ENCODE measurements at regions not wholly inside any gene's neighbourhood (a gene's known extent, or its start where the extent isn't known, plus 50 kb on each side); places are given as distances from the start of the nearest gene placed in this dataset.

DNA sequence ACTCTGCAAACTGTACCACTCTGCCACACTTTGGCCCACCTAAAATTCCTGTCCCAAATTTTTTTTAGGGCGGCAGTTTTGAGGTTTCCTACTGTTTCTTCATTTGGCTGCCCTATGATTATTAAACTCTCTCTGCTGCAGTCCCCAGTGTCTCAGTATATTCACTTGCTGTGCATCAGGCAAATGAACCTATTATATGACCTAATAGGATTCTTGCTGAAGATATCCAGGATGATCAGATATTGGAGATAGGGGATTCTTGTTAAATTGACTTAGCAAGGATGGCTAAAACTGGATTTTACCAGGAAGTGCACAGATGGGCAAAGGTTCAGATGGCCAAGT is 410.8 kb upstream of the DDI1 start:
- Histone ChIP-seq H3K36me3 (no peaks in the 10 kb centered on the region), H3K9me3 (no peaks in the 10 kb centered on the region), H3K4me3 (no peak overlapping the region), H3K4me1 (no peaks in the 10 kb centered on the region), H3K27ac (no peak overlapping the region), H3K27me3 (no peaks in the 10 kb centered on the region)
- ATAC-seq (no peak), DNase-seq (no peak)
- TF ChIP-seq, protein P1, sequence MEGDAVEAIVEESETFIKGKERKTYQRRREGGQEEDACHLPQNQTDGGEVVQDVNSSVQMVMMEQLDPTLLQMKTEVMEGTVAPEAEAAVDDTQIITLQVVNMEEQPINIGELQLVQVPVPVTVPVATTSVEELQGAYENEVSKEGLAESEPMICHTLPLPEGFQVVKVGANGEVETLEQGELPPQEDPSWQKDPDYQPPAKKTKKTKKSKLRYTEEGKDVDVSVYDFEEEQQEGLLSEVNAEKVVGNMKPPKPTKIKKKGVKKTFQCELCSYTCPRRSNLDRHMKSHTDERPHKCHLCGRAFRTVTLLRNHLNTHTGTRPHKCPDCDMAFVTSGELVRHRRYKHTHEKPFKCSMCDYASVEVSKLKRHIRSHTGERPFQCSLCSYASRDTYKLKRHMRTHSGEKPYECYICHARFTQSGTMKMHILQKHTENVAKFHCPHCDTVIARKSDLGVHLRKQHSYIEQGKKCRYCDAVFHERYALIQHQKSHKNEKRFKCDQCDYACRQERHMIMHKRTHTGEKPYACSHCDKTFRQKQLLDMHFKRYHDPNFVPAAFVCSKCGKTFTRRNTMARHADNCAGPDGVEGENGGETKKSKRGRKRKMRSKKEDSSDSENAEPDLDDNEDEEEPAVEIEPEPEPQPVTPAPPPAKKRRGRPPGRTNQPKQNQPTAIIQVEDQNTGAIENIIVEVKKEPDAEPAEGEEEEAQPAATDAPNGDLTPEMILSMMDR (IDR thresholded peaks at IDR 0.05) = no peak
- intact Hi-C loops (cut with DNase I) = no loop called here

DNA sequence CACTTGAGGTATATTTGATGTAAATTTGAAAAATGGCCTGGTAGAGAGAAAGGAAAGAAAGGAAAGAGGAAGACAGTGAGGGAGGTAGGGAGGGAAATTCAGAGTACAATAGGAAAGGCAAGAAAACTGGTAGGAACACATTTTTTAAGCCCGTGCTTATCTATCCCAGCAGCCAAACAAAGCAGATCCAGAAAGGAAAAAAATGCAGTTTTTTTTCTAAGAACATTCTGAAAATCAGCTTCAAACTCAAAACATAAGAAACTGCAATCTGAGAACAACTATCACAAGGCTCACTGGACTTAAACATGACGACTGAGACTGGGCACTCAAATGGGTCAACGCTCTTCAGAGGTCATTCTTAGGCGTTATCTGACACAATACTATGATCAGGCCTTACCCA is 408.3 kb upstream of the DDI1 start:
- H3K4me1 ChIP-seq = no peaks in the 10 kb centered on the region
- H3K9me3 ChIP-seq = no peaks in the 10 kb centered on the region
- no peak overlapping the region for H3K4me3 ChIP-seq
- ATAC-seq (no peak), DNase-seq (no peak)
- H3K27me3 ChIP-seq = no peaks in the 10 kb centered on the region
- no peak overlapping the region for H3K27ac ChIP-seq
- H3K36me3 ChIP-seq = no peaks in the 10 kb centered on the region
- TF ChIP-seq, protein P1 (IDR thresholded peaks at IDR 0.05) = no peak
- intact Hi-C loops (cut with DNase I) = no loop called here

DNA sequence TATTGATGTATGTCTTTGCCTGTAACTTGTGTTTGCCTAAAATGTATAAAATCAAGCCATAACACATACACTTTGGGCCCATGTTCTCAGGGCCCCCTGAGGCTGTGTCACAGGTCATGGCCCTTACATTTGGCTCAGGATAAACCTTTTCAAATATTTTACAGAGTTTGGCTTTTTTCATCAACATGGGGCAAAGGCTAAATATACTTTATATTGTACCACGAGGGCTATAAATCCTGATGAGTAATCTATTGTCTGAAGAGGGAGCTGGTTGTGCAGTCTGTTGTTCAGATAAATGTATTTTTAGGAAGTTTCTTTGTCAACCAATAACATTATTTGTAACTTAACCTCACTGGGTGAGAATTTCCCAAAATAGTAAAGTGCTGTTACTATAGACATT is 404.6 kb upstream of the DDI1 start:
- no peaks in the 10 kb centered on the region for H3K27me3 ChIP-seq
- no peaks in the 10 kb centered on the region for H3K4me1 ChIP-seq
- DNase-seq (no peak), ATAC-seq (no peak)
- no peaks in the 10 kb centered on the region for H3K9me3 ChIP-seq
- TF ChIP-seq, protein P1 (IDR thresholded peaks at IDR 0.05) = no peak
- intact Hi-C loops (cut with DNase I) = no loop called here
- H3K36me3 ChIP-seq = no peaks in the 10 kb centered on the region
- H3K4me3 ChIP-seq = no peak overlapping the region
- H3K27ac ChIP-seq = no peak overlapping the region

DNA sequence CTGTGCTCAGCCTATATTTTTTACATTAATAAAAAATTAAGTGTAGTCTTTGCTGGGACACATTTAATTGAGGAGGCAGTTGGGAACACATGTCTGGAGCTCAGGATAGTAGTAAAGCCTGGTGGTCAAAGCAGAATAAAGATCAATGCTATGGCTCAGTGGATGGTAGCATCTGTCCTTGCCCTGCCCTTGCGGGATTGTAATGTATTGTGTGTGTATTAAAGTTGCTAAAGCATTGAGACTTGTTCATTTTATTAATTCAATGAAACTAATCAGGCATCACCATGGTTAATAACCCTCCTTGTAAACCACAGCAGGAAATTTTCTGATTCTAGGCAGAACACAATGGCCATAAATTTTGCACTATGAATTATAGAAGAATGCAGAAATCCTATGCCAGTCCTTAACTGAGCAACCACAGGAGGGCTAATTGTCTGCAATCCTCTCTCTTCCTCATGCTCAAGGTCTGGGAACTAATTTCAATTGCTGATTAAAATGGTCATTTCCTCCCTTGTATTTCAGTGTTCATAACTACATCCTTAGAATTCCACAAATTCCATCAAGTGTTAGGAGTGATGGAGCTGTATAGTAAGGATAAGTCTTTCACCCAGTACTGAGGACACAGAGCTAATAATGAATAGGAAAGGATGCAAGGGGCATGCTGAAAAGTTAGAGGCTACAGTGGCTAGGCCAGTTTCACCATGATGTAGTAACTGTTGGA is 403.2 kb upstream of the DDI1 start:
- Histone ChIP-seq H3K27ac (no peak overlapping the region), H3K4me3 (no peak overlapping the region), H3K9me3 (no peaks in the 10 kb centered on the region), H3K36me3 (no peaks in the 10 kb centered on the region), H3K4me1 (no peaks in the 10 kb centered on the region), H3K27me3 (no peaks in the 10 kb centered on the region)
- intact Hi-C loops (cut with DNase I) = no loop called here
- TF ChIP-seq, protein P1 (IDR thresholded peaks at IDR 0.05) = no peak
- ATAC-seq = no peak
- DNase-seq = no peak

DNA sequence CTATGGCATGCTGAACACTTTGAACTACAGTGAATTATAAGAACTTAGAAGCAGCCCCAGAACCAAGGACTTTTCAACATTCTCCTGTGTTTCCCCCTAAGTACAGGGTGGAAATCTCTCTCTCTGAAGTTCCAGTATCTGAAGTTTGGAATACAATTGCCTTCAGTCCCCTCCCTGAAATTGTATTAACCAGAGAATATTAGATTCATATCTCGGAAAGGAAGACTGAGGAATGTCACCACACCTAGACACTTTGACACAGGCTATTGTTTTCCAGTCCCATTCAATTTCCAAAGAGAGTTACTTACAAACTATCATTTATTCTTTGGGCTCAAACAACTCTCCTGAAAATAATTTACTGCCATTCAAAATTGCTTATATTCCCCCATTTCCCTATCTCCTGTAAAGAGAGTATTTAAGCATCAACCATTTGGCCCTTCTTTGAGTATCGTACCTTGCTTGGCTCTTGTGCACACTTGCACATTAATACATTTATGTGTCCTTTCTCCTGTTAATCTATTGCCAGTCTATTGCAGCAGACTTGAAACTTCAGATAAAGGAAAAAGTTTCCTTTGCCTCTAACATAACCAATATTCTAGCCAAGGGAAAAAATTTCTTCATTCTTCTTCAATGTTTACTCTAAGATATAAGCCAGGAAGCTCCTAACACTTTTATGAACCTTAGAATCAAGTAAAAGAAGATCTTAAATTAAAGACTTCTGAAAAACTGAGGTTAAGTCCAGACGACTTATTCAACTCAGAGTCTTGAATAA is 402.4 kb upstream of the DDI1 start:
- no peak overlapping the region for H3K4me3 ChIP-seq
- ATAC-seq (no peak), DNase-seq (no peak)
- H3K9me3 ChIP-seq = no peaks in the 10 kb centered on the region
- H3K36me3 ChIP-seq = no peaks in the 10 kb centered on the region
- intact Hi-C loops (cut with DNase I) = no loop called here
- TF ChIP-seq, protein P1 (IDR thresholded peaks at IDR 0.05) = no peak
- H3K4me1 ChIP-seq = no peaks in the 10 kb centered on the region
- H3K27me3 ChIP-seq = no peaks in the 10 kb centered on the region
- H3K27ac ChIP-seq = no peak overlapping the region
